HG03045 (cell line): ENCODE measurements at regions not wholly inside any gene's neighbourhood (a gene's known extent, or its start where the extent isn't known, plus 50 kb on each side); places are given as distances from the start of the nearest gene placed in this dataset.

Experiments used
- ATAC-seq: cut with Tn5 transposase; IDR thresholded peaks from one replicate; pipeline ENCODE4 v1.9.1; 2021; ENCODE audit warnings: mild to moderate bottlenecking, moderate library complexity; ENCODE audit not compliant: unreplicated experiment

- ATAC-seq, result no peak
Measured at GRCh38 chr4:63526251-63526650, 883.0 kb downstream of the TECRL start.

GRCh38 chr4:63524764-63525163 is 884.5 kb downstream of the TECRL start:
- no peak for ATAC-seq

DNA sequence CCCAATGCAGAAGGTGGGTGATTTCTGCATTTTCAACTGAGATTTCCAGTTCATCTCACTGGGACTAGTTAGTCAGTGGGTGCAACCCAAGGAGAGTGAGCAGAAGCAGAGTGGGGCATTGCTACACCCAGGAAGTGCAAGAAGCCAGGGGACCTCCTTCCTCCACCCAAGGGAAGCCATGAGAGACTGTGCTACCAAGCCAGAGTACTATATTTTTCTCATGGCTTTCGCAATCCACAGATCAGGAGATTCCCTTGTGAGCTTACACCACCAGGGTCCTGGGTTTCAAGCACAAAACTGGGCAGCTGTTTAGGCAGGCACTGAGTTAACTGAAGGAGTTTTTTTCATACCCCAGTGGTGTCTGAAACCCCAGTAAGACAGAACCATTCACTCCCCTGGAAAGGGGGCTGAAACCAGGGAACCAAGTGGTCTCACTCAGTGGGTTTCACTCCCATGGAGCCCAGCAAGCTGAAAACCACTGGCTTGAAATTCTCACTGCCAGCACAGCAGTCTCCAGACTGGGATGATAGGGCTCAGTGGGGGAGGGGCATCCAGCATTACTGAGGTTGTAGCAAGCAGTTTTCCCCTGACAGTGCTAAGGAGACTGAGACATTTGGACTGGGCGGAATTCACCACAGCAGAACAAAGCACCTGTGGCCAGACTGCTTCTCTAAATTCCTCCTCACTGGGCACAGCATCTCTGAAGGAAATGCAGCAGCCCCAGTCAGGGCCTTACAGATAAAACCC is 903.4 kb downstream of the TECRL start:
- no peak for ATAC-seq

DNA sequence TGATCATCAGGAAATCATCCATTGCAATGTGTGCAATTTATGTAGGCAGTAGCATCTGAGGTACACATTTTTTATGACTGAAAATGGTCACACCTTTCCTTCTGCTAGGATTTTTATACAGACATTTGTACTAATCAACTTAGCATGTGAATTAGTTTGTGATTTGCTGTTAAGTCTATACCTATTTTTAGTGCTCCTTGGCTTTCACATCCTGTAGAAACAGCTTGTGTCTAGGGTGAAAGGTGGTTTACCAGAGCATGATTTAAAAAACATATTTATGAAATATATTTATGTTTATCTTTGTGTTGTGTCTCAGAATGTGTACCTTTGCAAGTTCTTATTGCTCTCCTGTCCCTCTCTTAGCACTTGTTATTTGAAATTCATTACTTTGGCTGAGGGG is 916.0 kb downstream of the TECRL start:
- ATAC-seq, result no peak

GRCh38 chr4:63492515-63492914 is 916.7 kb downstream of the TECRL start:
- ATAC-seq, result no peak

DNA sequence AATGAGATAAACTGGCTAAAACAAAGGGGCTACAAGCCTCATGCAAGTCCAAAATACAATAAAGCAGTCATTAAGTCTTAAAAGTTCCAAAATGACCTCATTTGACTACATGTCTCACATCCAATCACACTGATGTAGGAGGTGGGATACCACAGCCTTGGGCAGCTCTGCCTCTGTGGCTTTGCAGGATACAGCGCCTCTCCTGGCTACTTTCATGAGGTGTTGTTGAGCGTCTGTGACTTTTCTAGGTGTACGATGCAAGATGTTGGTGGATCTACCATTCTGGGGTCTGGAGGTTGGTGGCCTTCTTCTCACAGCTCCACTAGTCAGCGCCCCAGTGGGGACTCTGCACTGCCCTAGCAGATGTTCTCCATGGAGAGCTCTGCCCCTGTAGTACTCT is 944.9 kb downstream of the TECRL start:
- ATAC-seq, result no peak

DNA sequence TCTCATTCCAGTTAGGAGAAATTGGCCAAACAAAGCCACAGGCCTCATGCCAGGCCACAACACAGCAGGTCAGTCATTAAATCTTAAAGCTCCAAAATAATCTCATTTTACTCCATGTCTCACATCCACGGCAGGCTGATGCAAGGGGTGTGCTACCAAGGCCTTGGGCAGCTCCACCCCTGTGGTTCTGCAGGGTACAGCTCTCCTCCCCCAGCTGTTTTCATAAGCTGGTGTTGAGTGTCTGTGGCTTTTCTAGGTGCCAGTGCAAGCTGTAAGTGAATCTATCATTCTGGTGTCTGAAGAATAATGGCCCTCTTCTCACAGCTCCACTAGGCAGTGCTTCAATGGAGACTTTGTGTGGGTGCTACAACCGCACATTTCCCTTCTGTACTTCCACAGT is 949.2 kb downstream of the TECRL start:
- no peak for ATAC-seq

GRCh38 chr4:63459329-63459728 is 949.9 kb downstream of the TECRL start:
- no peak for ATAC-seq

DNA sequence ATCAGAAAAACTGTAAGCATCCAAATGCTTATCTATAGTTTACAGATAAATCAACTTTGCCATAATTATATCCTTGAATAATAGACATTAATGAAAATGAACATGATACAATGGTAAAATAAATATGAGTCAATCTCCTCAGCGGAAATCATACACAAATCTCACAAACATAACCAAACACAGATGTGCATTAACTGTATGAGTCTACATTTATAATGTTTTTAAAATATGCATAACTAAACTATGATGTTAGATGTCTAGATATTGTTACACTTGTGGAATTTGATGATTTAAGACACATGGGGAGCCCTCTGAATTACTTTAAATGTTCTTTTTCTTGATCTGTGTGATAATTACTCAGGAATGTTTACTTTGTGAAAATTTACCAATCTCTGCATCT is 951.2 kb downstream of the TECRL start:
- no peak for ATAC-seq

- no peak for ATAC-seq
Measured at GRCh38 chr4:63440236-63440635, 969.0 kb downstream of the TECRL start.

GRCh38 chr4:63430105-63430504 is 979.1 kb downstream of the TECRL start:
- ATAC-seq, result no peak

- no peak for ATAC-seq
Measured at GRCh38 chr4:63396269-63396668, 1013.0 kb downstream of the TECRL start.

GRCh38 chr4:63393544-63393943 is 1015.7 kb downstream of the TECRL start:
- ATAC-seq, result no peak

DNA sequence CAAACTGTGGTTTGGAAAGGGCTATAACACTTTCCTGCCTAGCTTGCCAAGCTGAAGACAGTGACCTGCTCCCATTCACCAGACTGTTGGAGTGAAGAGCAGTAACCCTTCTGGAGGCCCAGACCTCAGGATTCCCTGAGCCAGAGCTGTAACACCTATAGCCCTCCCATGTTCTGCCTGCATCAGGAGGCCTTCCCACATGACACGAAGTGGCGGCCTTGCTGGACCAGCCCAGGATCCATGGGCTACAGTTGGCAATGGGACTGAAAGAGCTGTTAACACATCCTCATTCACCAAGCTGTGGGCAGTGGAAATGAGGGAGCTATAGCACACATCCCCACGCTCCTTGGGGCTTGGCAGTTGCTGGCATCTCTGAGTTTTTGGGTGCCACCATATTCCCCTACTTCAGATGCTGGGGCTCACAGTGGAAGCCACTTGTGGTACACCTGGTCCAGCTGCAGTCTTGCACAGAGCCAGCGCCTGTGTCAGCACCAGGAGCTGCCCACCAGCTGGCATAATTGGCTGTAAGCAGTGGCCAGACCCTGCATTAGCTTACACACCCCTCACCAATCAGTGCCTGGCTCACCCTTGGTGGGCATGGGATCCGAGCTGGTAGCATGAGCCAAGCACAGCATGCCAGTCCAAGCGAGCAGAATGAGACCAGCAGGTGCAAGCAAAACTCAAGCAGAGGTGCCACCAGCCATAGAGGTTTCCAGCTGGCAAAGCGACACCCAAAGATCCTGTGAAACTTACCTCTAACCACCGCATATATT is 1029.3 kb downstream of the TECRL start:
- ATAC-seq, result no peak

- no peak for ATAC-seq
Measured at GRCh38 chr4:63371001-63371400, 1038.2 kb downstream of the TECRL start.

DNA sequence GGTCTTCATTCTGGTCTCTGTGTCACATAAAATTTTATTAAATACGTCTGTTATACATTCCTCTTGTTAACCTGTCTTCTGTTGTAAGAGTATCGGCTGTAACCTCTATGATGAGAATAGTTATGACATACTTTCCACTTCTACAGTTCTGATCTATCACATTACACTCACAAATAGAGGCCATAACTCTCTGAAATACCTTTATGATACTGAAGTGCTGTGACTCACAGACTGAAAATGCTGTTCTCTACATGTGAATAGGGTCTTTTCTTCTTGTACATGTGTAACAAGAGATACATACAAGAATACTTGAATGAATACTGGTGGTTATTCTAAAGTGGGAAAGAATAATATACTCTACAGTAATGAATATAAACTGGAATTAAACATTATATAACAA is 1047.6 kb downstream of the TECRL start:
- no peak for ATAC-seq

- no peak for ATAC-seq
Measured at GRCh38 chr4:63361066-63361465, 1048.2 kb downstream of the TECRL start.

GRCh38 chr4:63349674-63350025 is 1059.6 kb downstream of the TECRL start:
- ATAC-seq, result no peak

DNA sequence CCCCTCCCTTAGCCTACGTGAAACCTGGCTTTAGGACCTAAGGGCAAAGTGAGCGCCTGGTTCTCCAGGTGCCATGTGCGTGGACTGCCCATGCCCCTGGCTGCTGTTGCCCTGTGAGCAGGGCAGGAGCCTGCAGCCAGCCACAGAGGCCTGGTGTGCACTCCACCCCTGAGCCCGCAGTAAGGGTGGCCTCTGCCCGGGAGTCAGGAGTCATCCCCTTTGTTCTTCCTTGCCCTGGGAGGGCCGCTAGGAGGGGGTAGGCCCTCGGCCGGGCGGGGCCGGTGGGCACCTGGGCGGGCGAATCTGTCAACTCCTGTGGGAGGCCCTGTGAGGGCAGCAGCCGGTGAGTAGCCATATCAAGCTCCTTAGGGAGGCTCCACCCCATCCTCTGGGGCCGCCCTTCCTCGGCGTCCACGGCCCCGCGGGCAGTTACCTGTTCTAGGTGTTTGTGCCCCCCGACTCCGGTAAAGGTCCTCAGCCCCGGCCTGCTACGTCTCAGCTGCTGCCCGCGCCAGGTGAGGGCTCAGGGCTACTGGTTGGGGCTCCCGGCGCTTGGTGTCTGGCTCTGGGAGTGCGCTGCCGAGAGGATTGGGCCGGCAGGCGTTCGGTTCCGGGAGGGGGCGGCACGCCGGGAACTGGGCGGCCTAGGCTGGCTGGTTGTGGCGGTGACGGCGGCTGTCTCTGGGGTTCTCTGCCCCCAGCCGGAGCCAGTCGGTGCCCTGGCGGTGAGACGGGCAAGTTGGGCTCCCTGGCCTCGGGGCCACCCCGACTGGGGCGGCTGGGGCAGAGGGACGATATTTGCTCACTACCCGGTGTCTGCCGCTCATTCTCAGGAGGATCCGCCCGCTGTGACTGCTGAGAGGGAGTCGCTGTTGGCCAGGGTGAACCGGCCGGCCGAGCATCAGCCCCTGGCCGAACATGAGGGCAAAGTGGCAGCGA is 1060.2 kb downstream of the TECRL start:
- ATAC-seq, result no peak

GRCh38 chr4:63325140-63325539 is 1084.1 kb downstream of the TECRL start:
- ATAC-seq, result no peak

DNA sequence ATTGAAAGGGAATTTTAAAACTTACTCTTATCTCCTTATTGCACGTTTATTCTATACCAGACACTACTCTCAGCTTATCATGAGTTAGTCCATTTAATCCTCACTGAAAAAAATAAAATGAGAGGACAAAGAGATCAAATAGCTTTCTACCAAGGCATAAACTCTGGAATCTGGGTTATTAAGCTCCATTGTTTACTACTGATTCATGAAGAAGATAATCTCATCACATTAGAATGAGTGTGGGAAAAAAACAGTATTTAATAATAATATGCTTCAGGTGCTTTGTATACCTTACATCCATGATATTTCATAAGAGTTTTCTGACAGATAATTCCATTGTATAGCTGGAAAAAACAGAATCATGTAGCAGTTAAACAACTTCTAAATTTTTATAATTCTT is 1092.6 kb downstream of the TECRL start:
- ATAC-seq, result no peak
